Spleen (tissue), 11 donors: ENCODE measurements at regions not wholly inside any gene's neighbourhood (a gene's known extent, or its start where the extent isn't known, plus 50 kb on each side); places are given as distances from the start of the nearest gene placed in this dataset.

Experiments
- DNase-seq: peaks from one replicate; pipeline ENCODE4 v3.0.0-alpha.2; 2020
- H3K27ac ChIP-seq, 8 donors: fragments of 200-600 bp; sonication (generic) in 7 of 8; 1 replicate in 4 of 8; 2 replicates in 4 of 8; pipeline versions ENCODE4 v1.5.0 to v1.8.0; 2016 to 2021; ENCODE audit warnings: inconsistent platforms in 4 of 8, mild to moderate bottlenecking in 4 of 8, moderate library complexity in 1 of 8
- H3K27me3 ChIP-seq, 7 donors: fragments of 200-600 bp; sonication (generic) in 6 of 7; replicated peaks in 1 of 7; 1 replicate in 4 of 7; 2 replicates in 3 of 7; pipeline versions ENCODE4 v1.5.0 to v1.8.0; 2016 to 2021; ENCODE audit warnings: inconsistent platforms in 3 of 7, mild to moderate bottlenecking in 1 of 7
- H3K36me3 ChIP-seq, 6 donors: fragments of 200-600 bp; sonication (generic) in 5 of 6; 1 replicate in 4 of 6; 2 replicates in 2 of 6; pipeline versions ENCODE4 v1.5.0 to v1.8.0; 2016 to 2021; ENCODE audit warnings: inconsistent platforms in 2 of 6
- H3K4me1 ChIP-seq, 6 donors: fragments of 200-600 bp; sonication (generic) in 5 of 6; 1 replicate in 3 of 6; 2 replicates in 3 of 6; pipeline versions ENCODE4 v1.5.0 to v1.8.0; 2016 to 2021; ENCODE audit warnings: inconsistent platforms in 3 of 6
- H3K4me3 ChIP-seq, 8 donors: fragments of 200-600 bp; sonication (generic) in 7 of 8; 1 replicate in 4 of 8; 2 replicates in 4 of 8; pipeline versions ENCODE4 v1.5.0 to v1.8.0; 2016 to 2021; ENCODE audit warnings: inconsistent platforms in 4 of 8, mild to moderate bottlenecking in 4 of 8, moderate library complexity in 2 of 8
- H3K9me3 ChIP-seq, 8 donors: fragments of 200-600 bp; sonication (generic) in 7 of 8; 1 replicate in 4 of 8; 2 replicates in 4 of 8; pipeline versions ENCODE4 v1.5.0 to v1.8.0; 2016 to 2021; ENCODE audit warnings: inconsistent platforms in 4 of 8
- POLR2A ChIP-seq, 3 donors: fragments of 450-650 bp; IDR thresholded peaks; one replicate each; pipeline ENCODE4 v1.5.1; 2017; ENCODE audit warnings: antibody characterized with exemption in 3 of 3, mild to moderate bottlenecking in 1 of 3
- POLR2AphosphoS5 ChIP-seq, 3 donors: sonication (generic); formaldehyde crosslinking; IDR thresholded peaks; one replicate each; pipeline ENCODE4 v1.5.1; 2017; ENCODE audit warnings: antibody characterized with exemption in 3 of 3
- whole genome bisulfite sequencing, 5 donors: extraction: QIAGEN DNeasy Blood & Tissue Kit in 3 of 5; methylation state at CpG; one replicate each; pipeline versions ENCODE4 v1.1.5 to v1.1.7; 2013 to 2018; 5-methylcytosine and 5-hydroxymethylcytosine counted together
- intact Hi-C: fragments of 100-400 bp; cut with DNase I; formaldehyde crosslinking; loops from one replicate; pipeline ENCODE4 v1.15.0; 2023; ENCODE audit warnings: low total_unique reads
- TF ChIP-seq, protein P1 (sequence below), 11 experiments: fragments of 200-600 bp in 7 of 11; fragments of 450-650 bp in 4 of 11; sonication (generic) in 4 of 11; IDR thresholded peaks in 8 of 11; conservative IDR thresholded peaks in 3 of 11; 1 replicate in 7 of 11; 2 replicates in 4 of 11; pipeline versions ENCODE4 v1.4.0 to v1.8.0; 2016 to 2021; ENCODE audit warnings: antibody characterized with exemption in 11 of 11, inconsistent platforms in 4 of 11, mild to moderate bottlenecking in 1 of 11
- donor health status: healthy with polysubstance abuse.
- donor health status: DM: no; HTN: no; CAD: no; lungs with moderate emphysema.
- donor health status: DM: no; HTN: no; CAD: no.
- donor health status: Bipolar disorder and iron deficiency.
- donor health status: healthy.
- donor health status: DM: no; HTN: no; CAD: no.
- donor health status: DM: yes; HTN: yes; CAD: no.

DNA sequence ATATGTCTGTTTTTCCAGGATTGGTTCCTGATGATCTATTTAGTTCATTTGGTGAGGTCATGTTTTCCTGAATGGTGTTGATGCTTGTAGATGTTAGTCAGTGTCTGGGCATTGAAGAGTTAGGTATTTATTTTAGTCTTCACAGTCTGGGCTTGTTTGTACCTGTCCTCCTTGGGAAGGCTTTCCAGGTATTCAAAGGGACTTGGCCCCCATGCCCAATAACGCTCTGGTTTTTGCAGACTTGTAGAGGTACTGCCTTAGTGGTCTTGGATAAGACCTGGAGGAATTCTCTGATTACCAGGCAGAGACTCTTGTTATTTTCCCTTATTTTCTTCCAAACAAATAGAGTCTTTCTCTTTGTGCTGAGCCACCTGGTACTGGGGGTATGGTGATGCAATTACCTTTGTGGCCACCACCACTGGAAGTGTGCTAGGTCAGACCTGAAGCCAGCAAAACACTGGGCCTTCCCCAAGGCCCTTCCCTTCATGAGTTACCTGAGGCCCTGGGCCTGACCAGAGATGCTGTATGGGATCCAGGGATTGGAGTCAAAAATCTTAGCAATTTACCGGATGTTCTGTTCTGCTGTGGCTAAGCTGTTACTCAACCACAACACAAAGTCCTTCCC lies 63.3 kb upstream of the RXFP1 start:
- H3K4me1 ChIP-seq = no peaks in the 10 kb centered on the region
- no peaks in the 10 kb centered on the region for H3K36me3 ChIP-seq
- no peak overlapping the region for H3K27ac ChIP-seq
- H3K4me3 ChIP-seq = no peak overlapping the region
- 79 to 91% (median 89%) methylated on average over 2 of the region's 2 CpGs for WGBS, 5 donors
- intact Hi-C loops = no loop called here
- peak; percentile 19 for DNase-seq
- TF ChIP-seq, protein P1, sequence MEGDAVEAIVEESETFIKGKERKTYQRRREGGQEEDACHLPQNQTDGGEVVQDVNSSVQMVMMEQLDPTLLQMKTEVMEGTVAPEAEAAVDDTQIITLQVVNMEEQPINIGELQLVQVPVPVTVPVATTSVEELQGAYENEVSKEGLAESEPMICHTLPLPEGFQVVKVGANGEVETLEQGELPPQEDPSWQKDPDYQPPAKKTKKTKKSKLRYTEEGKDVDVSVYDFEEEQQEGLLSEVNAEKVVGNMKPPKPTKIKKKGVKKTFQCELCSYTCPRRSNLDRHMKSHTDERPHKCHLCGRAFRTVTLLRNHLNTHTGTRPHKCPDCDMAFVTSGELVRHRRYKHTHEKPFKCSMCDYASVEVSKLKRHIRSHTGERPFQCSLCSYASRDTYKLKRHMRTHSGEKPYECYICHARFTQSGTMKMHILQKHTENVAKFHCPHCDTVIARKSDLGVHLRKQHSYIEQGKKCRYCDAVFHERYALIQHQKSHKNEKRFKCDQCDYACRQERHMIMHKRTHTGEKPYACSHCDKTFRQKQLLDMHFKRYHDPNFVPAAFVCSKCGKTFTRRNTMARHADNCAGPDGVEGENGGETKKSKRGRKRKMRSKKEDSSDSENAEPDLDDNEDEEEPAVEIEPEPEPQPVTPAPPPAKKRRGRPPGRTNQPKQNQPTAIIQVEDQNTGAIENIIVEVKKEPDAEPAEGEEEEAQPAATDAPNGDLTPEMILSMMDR (IDR thresholded peaks at IDR 0.05 in 8 of 11, conservative IDR thresholded peaks at IDR 0.05 in 3 of 11) = no peak
- TF ChIP-seq POLR2A (IDR thresholded peaks at IDR 0.05) (no peak), POLR2AphosphoS5 (IDR thresholded peaks at IDR 0.05) (no peak)
- peaks cover 0 to 5% (median 0%) of the 10 kb centered on the region in 8 donors for H3K9me3 ChIP-seq
- H3K27me3 ChIP-seq = no peaks in the 10 kb centered on the region

DNA sequence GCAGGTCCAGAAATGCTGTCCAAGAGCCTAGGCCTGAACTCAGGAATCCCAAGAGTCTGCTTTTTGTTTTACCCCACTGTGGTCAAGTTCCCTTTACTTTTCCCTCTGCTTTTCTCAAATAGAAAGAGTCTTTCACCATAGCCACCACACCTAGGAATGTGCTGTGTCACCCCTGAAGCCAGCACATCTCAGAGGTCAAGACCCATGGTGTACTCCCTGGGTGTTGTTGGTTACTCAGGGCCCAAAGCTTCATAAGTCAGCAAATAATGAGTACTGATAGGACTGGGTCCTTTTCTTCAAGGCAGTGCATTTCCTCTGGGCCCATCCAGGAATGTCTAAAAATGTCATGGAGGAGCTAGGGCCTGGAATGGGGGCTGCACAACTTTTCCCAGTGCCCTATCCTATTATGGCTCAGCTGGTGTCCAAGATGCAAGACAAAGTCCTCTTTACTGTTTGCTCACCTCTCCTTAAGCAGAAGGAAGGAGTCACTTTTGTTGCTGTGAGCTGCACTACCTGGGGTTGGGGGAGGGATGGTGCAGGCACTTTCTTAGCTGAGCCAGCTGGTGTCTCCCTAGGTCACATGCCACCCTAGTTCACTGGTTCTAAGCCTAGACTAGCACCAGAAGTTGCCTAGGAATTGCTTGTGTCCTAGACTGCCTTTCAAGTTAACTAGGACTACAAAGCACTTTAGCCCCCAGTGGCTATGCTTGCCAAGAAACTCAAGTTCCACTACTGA lies 62.4 kb upstream of the RXFP1 start:
- peaks cover 0 to 5% (median 0%) of the 10 kb centered on the region in 8 donors for H3K9me3 ChIP-seq
- H3K36me3 ChIP-seq = no peaks in the 10 kb centered on the region
- intact Hi-C loops = no loop called here
- no peak overlapping the region for H3K4me3 ChIP-seq
- TF ChIP-seq, protein P1 (IDR thresholded peaks at IDR 0.05 in 8 of 11, conservative IDR thresholded peaks at IDR 0.05 in 3 of 11) = no peak
- TF ChIP-seq POLR2AphosphoS5 (IDR thresholded peaks at IDR 0.05) (no peak), POLR2A (IDR thresholded peaks at IDR 0.05) (no peak)
- H3K27ac ChIP-seq = no peak overlapping the region
- DNase-seq = peak; percentile 19
- H3K27me3 ChIP-seq = no peaks in the 10 kb centered on the region
- H3K4me1 ChIP-seq = no peaks in the 10 kb centered on the region

DNA sequence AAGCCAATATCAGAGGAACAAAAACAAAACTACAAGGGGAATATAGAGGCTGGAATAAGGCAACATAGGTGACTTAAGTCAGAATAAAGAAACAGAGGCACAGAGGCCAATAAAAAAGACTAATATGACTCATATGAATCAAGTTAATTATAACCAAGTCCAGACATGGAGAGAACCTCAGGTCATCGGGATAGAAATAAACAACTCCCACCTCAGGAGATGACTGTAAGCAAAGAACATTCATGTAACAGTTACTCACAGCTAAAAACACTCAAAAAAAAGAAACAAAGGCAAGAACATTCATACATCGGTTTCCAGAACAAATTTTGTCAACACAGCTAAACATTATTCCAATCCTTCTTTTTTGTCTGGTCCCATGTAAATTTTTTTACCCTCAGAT lies 60.3 kb upstream of the RXFP1 start:
- H3K27ac ChIP-seq = no peak overlapping the region
- intact Hi-C loops = no loop called here
- no peak overlapping the region for H3K4me3 ChIP-seq
- H3K4me1 ChIP-seq = no peaks in the 10 kb centered on the region
- 72 to 85% (median 76%) methylated on average over 2 of the region's 2 CpGs for WGBS, 5 donors
- no peak for DNase-seq
- H3K27me3 ChIP-seq = no peaks in the 10 kb centered on the region
- no peaks in the 10 kb centered on the region for H3K9me3 ChIP-seq
- H3K36me3 ChIP-seq = no peaks in the 10 kb centered on the region
- TF ChIP-seq, protein P1 (IDR thresholded peaks at IDR 0.05 in 8 of 11, conservative IDR thresholded peaks at IDR 0.05 in 3 of 11) = no peak
- TF ChIP-seq POLR2AphosphoS5 (IDR thresholded peaks at IDR 0.05) = no peak
- no peak for TF ChIP-seq POLR2A (IDR thresholded peaks at IDR 0.05)

DNA sequence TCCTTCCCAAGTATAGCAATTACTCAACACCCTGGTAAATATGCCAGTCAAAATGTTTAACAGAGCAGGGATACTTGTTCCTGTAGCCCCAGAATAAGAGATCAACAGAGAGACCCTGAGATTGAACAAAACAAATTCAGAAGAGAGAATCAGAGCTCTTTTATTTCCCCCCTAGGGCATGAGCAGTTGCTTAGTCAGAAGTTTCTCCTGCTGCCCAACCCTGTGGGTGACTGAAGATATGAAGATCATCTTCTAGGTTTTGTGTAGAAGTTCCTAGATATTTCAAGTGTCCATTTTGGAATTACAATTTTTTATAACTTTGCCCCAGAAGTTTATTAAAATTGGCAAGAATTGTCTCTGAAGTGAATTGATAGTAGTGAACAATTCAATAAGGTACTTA lies 59.1 kb upstream of the RXFP1 start:
- Histone ChIP-seq H3K36me3 (no peaks in the 10 kb centered on the region), H3K4me3 (no peak overlapping the region), H3K9me3 (no peaks in the 10 kb centered on the region), H3K27ac (no peak overlapping the region), H3K27me3 (no peaks in the 10 kb centered on the region), H3K4me1 (no peaks in the 10 kb centered on the region)
- DNase-seq = no peak
- intact Hi-C loops = no loop called here
- TF ChIP-seq POLR2AphosphoS5 (IDR thresholded peaks at IDR 0.05) = no peak
- TF ChIP-seq, protein P1 (IDR thresholded peaks at IDR 0.05 in 8 of 11, conservative IDR thresholded peaks at IDR 0.05 in 3 of 11) = no peak
